HG02943 (cell line): ENCODE measurements at regions not wholly inside any gene's neighbourhood (a gene's known extent, or its start where the extent isn't known, plus 50 kb on each side); places are given as distances from the start of the nearest gene placed in this dataset.

Experiments used
- ATAC-seq: cut with Tn5 transposase; IDR thresholded peaks from one replicate; pipeline ENCODE4 v1.9.1; 2021; ENCODE audit warnings: mild to moderate bottlenecking, low read depth, moderate library complexity; ENCODE audit not compliant: unreplicated experiment

DNA sequence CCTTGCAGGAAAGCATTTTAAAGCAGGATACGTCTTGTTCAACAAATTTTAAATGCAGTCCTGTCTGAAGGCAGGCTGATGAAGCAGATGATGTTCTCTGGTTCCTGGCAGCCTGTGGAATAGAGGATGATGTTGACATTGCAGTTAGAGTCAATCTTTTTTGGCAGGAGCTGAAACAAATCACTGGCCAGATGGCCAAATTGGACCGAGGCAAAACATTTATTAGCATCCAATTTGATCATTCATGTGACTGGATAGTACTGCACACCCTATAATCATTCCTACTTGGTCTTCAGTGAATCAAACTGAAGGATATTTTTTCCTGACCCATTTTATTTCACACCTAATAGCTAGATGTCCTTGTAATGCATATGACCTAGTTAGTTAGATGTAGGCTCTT, 172.2 kb upstream of the SLC10A2 start:
- no peak for ATAC-seq

GRCh38 chr13:103236213-103236612, 170.0 kb upstream of the SLC10A2 start:
- no peak for ATAC-seq

DNA sequence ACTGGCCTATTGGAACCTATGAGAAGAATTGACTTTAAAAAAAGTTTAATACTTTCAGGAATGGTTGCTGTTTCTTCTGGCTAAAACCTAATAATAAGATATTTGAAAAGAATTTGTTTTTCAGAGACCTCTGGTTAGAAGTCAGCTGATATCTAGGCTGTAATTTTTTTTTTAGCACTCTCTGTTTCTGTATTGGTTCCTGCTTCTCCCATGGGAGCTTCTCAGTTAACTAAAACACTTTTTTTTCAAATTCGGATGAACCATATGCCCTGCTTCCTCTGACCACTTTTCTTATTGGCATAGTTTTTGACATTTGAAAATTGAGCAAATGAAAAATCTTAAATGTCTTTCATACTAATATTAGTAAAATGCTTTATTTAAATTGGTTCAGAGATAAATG, 163.5 kb upstream of the SLC10A2 start:
- no peak for ATAC-seq

- no peak for ATAC-seq
Measured at GRCh38 chr13:103224804-103225203, 158.6 kb upstream of the SLC10A2 start.

- ATAC-seq: no peak
Measured at GRCh38 chr13:103222683-103223082, 156.5 kb upstream of the SLC10A2 start.

DNA sequence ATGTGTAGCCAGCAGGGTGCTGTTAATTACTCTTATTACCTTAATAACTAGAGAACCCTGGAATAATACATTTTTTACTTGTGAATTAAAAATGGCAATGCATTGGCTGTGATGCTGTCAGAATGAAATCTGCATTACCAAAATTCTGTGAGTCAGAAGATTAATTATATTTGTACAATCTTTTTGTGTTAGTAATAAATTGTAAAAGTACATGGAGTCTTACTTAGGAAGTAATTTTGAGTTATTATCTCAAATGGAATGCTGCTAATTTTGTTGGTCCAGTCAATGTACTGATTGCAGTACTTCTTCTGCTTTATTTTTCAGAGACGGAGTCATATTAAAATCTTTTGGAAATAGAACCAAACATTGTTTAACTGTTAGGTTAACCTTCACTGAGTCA, 152.0 kb upstream of the SLC10A2 start:
- ATAC-seq: no peak

- no peak for ATAC-seq
Measured at GRCh38 chr13:103213152-103213551, 146.9 kb upstream of the SLC10A2 start.

GRCh38 chr13:103210348-103210747, 144.1 kb upstream of the SLC10A2 start:
- ATAC-seq: no peak

DNA sequence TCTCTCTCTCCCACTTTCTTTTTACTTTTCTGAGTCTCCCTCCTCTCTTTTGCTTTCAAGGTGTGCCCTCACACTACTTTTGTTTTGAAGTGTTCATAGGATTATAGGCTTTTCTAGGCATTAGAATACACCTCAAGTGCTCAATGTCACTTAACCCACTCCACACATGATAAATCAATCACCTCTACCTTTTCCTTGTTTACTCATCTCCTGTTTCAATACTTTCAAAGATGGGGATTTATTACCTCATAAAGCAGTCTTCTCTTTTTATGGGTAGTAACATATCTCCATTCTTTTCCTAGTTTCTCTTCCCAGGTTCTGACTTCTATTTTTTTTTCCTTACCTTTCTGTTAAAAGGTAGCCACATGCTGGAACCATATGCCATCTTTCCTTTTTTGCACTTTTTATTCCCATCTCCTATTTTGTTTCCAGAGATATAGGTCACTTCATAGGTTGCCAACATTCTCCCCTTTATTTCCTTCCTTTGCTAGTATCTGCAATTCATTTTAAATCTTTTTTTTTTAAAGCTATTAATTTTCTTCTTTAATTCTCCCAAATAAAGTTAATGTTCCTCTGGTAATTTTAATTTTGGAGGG, 137.6 kb upstream of the SLC10A2 start:
- no peak for ATAC-seq

DNA sequence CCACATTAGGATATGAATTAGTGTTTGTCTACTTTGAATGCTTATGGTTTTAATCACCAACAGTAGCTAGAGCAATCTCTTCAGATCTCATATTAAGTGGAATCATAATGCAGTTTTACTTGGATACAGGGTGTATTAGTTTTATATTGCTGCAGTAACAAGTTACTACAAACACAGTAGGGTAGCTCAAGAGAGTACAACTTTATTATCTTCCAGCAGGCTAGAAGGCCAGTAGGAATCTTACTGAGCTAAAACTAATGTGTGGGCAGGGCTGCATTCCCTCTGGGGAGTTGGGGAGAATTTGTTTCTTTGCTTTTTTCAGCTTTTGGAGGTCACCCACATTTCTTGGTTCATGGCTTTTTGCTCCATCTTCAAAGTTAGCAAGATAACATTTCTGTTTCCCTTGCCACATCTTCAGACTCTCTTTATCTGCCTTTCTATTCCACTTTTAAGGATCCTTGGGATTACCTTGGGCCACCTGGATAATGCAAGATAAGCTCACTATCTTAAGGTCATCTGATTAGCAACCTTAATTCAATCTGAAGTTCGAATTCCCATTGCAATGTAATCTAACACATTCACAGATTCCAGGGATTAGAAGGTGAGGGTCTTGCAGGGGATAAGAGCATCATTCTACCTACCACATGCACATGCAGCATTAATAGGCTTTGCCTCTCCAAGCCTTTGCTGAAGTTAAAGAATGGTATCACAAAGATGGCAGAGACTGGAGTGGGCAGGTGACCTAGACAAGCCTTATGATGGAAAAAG, 134.1 kb upstream of the SLC10A2 start:
- no peak for ATAC-seq

DNA sequence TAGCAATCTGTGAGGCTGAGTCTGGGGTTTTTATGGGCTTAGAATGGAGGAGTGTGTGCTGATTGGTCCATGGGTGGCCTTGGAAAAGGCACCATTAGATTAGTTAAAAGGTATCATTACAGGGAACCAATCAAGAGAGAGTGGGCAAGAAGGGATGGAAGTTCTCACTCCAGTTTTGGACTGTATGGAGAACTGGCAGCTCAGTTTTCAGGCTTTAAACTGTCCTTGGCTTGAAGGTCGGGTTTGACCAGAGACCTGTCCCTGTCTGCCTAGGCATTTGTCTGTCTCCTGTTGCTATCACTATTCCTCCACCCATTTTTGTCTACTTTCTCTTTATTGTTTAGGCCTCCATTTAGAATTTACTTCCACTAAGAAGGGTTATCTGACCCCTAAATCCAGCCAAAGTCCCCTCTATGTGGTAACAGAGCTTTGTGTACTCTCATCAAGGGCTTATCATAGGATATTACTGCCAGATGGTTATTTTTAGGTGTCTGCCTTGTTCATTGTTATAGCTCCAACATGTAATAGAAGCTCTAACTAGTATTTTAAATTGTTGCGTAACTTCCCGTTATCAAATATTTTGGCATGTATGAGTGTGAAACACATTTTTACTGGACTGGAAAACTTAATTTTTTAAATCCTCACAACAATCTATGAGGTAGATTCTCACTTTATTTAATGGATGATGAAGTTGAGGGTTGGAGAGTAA, 133.3 kb upstream of the SLC10A2 start:
- ATAC-seq: no peak

DNA sequence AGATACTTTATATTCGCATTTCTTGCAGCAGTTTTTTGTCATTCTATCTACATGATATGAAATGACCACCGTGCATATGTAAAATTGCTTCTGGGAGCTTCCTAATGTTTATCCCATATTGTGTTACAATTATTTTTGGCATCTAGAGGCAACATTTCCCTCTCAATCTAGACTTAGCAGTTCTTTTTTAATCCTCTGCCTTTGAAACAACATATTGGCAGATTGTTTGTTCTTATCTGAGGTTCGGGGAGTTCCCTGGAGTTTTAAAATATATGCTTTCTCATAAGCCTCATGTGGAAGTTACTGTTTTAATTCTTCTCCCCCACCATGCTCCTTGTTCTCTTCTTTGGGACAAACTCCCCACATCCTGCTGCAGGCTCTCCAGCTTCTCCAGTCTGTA, 130.1 kb upstream of the SLC10A2 start:
- ATAC-seq: no peak

- ATAC-seq: no peak
Measured at GRCh38 chr13:103195762-103196161, 129.5 kb upstream of the SLC10A2 start.

- no peak for ATAC-seq
Measured at GRCh38 chr13:103194871-103195270, 128.7 kb upstream of the SLC10A2 start.

- ATAC-seq: no peak
Measured at GRCh38 chr13:103192511-103193135, 126.4 kb upstream of the SLC10A2 start.

DNA sequence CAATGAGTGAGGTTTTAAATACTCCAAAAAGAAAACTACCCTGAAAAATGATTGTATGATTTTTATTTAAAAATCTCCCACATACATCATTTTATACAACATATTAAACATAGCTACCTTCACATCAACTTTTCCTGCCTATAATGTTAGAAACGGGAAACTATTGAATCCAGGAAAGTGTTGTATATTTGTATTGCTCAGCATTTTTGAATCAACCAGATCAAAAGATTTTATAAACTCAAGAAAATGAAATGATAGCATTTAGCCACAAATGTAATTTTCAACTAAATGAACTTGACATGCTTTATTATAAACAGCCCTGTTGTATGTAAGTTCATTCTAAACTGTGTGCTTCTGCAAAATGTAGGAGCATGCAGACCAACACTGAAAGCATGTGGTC, 124.6 kb upstream of the SLC10A2 start:
- no peak for ATAC-seq

DNA sequence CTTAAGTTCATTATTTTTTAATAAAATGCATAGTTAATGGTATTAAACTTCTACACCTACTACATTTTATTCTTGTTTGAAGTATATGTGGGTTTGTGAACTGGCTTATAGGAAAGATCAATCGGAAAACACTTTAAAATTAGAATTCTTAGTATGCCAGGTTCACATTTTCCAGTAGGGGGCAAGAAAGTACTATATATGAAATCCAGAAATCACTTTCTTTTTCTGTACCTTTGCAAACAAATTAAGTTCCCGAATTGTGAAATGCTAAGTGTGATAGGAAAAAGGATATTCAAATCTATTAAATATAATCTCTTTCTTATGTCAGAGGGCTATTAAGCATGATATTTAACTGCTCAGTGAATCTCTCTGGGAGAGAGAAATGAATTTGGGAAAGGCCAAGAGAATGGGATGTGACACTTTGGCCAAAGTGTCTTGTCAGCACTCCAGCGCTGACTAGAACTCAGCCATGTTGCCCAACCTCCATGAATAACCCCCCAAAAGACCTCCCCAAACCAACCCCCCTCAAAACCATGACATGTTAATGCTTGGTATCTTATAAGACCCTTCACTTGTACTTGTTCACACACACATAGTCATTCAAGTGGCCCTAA, 122.6 kb upstream of the SLC10A2 start:
- ATAC-seq: no peak

- ATAC-seq: no peak
Measured at GRCh38 chr13:103187721-103188156, 121.5 kb upstream of the SLC10A2 start.

- no peak for ATAC-seq
Measured at GRCh38 chr13:103184413-103184812, 118.2 kb upstream of the SLC10A2 start.

GRCh38 chr13:103178986-103179943, 113.0 kb upstream of the SLC10A2 start:
- no peak for ATAC-seq
